ENCODE measurements at regions not wholly inside any gene's neighbourhood (a gene's known extent, or its start where the extent isn't known, plus 50 kb on each side); places are given as distances from the start of the nearest gene placed in this dataset.

- TF ChIP-seq TAF1 (conservative IDR thresholded peaks at IDR 0.05) (no peak), CTCF (IDR thresholded peaks at IDR 0.05; ENCODE audit: low read depth, low read length, missing input control) (no peak), RAD21 (IDR thresholded peaks at IDR 0.05) (no peak), GABPA (IDR thresholded peaks at IDR 0.05 in 1 of 2, conservative IDR thresholded peaks at IDR 0.05 in 1 of 2) (no peak), ZBTB33 (IDR thresholded peaks at IDR 0.05) (no peak), MAX (IDR thresholded peaks at IDR 0.05) (no peak), REST (IDR thresholded peaks at IDR 0.05) (no peak), SP1 (IDR thresholded peaks at IDR 0.05) (no peak), FOXA1 (IDR thresholded peaks at IDR 0.05) (no peak), ATF3 (IDR thresholded peaks at IDR 0.05) (no peak), RXRA (IDR thresholded peaks at IDR 0.05) (no peak), EGR1 (IDR thresholded peaks at IDR 0.05; ENCODE audit: low read depth in 2 of 2) (no peak)
These were observed 335.3 kb downstream of the FAM181B start for GRCh38 chr11:82398300-82398815.

All from liver (tissue), 3 donors.